ENCODE measurements at regions not wholly inside any gene's neighbourhood (a gene's known extent, or its start where the extent isn't known, plus 50 kb on each side); places are given as distances from the start of the nearest gene placed in this dataset.
"Not testable (repeated sequence)": the region's sequence is repeated elsewhere in the genome, so short reads cannot be mapped to it uniquely, and the experiment has no call there.

DNA sequence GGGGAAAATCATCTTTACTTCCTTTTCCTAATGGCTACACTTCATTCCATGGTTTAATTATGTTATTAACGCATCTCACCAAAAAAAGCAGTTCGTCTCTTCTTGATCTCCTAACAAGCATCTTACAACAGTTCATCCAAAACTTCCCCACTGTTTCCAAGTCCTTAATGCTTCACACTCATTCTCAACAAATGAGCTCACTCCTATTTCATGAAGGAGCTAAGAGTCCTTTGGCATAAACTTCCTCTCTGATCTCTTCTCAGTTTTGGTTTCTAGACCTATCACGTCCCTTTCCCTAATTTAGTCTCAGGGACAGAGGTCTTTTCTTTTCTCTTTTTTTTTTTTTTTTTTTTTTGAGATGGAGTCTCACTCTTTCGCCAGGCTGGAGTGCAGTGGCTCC, 205.9 kb upstream of the SLC39A10 start:
- DNase-seq, result no peak

DNA sequence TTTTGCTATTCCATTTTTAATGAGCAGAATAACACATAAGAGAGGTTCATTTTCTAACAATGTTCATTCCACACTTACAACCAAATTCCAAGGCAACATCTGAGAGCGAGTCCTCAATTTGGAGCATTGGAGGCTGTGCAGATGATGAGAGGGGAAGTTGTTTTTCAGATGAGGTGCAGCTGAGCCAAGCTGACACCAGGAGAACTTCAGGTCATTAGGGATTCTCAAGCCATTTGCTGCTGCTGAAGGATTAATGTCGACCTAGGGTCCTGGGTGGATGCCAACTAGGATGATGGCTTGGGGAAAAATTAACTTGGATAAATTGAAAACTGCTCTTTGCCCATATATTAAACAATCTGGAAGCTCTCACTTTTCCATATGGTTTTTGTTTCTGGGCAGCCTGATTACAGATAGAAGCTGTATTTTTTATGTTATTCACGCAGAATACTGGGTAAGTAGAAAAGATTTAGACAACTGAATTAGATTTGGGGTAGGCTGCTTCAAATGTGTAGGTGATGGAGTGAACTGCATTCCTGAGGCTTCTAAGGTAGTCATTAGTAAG, 206.4 kb upstream of the SLC39A10 start:
- no peak for DNase-seq

DNA sequence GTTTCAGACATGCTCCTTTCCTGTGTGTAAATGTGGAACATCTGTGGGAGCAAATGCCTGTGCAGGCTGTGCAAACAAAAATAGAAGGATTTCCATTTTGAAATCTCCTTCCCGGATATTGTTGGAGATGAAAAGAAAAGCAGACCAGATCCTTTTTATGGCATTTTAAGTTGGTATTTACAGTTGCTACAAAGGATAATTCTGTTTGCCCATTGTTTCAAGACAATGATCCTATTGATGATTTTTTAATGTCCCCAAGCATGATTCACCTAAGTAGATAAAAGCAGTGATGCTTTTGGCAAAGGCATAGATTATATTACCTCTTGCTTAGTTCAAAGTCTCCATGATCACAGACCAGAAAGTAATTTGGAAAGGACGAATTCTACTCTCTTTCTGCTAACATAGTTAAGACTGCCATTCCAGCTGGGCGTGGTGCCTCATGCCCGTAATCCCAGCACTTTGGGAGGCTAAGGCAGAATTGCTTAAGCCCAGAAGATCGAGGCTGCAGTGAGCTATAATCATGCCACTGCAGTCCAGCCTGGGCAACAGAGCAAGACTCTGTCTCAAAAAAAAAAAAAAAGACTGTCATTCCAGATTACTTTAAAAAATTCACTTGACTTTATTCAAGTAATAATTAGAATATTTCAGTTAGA, 209.6 kb upstream of the SLC39A10 start:
- no peak for DNase-seq

DNA sequence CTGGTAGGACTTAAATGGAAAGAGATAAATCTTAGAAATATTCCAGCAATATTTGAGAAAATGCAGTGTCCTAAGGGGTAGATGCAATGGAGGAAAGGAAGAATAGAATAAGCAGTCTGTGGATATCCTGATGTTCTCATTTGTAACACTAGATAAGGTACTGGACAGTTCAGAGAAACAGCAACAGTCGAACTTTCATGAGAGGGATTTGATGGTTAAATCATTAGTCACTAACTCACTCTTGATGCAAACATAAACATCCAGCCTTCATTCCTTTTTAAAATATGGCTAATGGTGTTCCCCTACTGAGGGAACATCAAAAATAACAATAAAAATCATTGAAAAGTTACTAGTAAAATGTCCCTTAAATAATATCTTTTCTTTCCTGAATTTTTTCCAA, 211.4 kb upstream of the SLC39A10 start:
- no peak for DNase-seq

DNA sequence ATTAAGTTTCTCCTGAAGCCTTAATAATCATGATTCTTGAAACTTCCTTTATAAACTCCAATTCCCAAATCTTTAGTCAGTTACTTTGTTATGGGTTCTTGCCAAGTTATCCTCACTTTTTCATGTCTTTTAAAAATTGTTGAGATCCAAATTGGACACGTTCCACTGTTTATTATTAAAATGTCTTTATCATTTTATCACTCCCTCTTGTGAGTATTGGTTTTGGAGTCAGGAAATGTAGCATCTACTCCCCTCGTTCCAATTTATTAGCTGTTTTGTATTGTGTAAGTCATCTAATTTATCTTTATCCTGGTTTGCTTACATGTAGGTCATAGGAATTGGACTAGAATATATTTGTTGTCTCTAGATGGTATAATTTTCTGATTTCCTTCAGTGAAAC, 213.1 kb upstream of the SLC39A10 start:
- DNase-seq, result no peak

DNA sequence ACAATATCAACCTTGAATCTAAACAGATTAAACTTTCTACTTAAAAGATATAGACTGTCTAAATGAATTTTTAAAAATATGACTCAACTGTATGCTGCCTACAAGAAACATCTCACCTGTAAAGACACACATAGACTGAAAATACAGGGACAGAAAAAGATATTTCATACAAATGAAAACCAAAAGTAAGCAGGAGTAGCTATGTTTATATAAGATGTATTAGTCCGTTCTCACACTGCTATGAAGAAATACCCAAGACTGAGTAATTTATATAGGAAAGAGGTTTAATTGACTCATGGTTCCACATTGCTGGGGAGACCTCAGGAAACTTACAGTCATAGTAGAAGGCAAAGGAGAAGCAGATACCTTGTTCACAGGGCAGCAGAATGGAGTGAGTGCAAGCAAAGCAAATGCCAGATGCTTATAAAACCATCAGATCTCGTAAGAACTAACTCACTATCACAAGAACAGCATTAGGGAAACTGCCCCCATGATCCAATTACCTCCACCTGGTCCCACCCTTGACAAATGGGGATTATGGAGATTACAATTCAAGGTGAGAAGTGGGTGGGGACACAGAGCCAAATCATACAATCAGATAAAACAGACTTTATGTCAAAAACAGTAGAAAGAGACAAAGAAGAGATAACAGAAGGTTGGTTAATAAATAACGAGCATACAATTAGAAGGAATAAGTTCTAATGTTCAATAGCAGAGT, 214.4 kb upstream of the SLC39A10 start:
- no peak for DNase-seq

DNA sequence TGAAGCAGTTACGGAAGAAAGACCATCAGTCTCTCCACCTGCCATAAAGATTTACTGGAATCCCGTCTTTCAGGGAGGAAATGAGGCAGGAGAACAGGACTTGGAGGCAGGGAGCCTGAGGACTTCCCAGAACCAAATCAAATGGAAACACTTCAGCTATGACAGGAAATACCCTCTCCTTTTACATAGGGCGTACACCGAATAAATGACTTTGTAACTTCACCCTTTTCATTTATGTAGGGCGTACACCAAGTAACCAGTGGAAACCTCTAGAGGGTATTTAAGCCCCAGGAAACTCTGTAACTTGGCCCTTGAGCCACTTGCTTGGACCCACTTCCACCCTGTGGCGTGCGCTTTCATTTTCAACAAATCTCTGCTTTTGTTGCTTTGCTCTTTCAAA, 218.3 kb upstream of the SLC39A10 start:
- no peak for DNase-seq

DNA sequence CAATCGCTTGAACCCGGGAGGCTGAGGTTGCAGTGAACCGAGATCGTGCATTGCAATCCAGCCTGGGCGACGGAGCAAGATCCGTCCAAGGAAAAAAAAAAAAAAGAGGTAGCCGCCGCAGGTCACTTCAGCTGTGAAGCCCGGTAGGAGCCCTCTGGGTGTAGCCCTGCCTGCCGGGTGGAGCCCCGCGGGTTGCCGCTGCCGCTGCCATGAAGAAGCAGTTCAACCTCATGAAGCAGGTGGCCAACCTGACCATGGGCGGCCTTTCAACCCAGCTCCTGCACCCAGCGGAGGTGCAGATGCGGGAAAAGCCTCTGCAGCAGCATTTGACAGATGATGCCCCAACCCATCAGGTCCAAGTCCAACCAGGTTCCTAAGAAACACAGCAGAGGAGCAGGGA, 219.5 kb upstream of the SLC39A10 start:
- no peak for DNase-seq

DNA sequence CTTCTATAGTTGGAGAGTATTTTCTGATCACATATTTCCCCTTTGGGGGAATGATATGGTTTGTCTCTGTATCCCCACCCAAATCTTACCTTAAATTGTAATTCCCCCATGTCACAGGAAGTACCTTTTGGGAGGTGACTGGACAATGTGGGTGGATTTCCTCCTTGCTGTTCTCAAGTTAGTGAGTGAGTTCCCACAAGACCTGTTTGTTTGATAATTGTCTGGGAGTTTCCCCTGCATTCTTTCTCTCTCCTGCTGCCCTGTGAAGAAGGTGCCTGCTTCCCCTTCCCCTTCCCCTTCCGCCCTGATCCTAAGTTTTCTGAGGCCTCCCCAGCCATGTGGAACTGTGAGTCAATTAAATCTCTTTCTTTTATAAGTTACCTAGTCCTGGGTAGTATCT, 222.7 kb upstream of the SLC39A10 start:
- no peak for DNase-seq

DNA sequence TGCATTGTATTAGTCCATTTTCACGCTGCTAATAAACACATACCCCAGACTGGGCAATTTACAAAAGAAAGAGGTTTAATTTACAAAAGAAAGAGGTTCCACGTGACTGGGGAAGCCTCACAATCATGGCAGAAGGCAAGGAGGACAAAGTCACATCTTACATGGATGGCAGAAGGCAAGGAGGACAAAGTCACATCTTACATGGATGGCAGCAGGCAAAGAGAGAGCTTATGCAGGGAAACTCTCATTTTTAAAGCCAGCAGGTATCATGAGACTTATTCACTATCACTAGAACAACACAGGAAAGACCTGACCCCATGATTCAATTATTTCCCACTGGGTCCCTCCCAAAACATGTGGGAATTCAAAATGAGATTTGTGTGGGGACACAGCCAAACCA, 223.3 kb upstream of the SLC39A10 start:
- not testable (repeated sequence) for DNase-seq

DNA sequence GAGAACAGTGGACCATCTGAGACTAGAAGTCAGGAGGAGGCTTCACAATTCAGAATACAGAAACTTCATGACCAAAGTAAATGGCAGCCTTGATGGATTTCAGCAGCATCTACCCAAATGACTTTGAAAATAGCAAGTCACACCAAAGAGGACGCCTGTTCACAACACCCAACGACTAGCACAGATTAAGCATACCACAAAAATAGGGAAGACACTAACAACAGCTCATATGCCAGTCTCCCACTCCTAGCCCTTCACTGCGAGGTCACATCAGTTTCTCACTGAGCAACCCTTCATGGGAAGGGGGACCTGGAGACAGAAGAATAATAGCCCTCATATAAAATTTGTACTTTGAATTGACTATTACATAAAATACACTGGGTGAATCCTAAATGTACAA, 228.4 kb upstream of the SLC39A10 start:
- DNase-seq, result no peak

DNA sequence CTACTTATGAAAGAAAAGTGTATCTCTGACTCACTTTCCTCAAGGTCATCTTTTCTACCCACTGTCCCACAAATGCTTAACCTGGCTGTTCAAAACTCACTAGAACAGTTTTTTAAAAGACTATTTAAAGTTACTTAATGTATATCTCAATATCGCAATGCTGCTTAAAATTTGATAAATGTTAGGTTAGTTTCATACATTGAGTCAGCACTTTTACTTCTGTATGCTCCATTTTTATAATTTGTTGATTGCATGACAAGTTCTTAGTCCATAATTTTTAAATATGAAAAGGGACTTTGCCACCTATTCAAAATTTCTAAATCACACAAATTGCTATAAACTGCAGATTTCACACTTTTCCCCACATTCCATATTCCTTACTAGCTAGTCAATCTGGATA, 231.7 kb upstream of the SLC39A10 start:
- no peak for DNase-seq

DNA sequence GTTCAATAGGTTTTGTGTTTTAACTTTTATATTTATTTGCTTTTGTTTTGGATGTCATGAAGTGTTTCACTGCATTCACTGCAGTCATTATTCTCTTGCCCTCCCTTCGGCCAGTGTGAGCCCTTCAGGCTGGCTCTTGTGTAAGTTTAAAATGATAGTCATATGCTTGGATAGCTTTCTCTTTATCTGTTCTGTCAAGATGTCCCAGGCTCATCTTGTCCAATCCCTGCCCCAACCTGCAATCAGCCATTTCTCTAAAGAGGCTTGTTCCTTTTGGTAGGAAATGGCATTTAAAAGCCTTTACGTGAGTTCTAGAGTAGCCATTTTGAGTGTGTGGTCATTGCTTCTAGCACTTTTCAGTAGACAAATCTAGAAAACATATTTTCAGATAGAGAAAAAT, 238.0 kb upstream of the SLC39A10 start:
- no peak for DNase-seq

DNA sequence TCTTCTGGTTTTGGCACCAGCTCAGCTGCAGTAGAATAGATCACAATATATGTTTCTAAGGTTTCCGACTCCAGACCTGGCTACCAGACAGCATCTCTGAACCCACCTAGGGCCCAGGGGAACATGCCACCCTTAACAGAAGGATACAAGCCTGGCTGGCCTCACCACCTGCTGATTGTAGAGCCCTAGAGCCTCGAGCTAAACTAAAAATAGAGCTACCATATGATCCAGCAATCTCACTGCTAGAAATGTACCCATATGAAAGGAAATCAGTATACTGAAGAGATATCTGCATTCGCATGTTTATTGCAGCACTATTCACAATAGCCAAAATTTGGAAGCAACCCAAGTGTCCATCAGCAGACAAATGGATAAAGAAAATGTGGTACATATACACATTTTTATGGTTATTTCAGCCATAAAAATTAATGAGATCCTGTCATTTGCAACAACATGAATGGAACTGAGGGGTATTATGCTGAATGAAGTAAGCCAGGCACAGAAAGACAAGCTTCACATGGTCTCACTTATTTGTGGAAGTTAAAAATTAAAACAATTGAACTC, 242.4 kb upstream of the SLC39A10 start:
- DNase-seq, result no peak

DNA sequence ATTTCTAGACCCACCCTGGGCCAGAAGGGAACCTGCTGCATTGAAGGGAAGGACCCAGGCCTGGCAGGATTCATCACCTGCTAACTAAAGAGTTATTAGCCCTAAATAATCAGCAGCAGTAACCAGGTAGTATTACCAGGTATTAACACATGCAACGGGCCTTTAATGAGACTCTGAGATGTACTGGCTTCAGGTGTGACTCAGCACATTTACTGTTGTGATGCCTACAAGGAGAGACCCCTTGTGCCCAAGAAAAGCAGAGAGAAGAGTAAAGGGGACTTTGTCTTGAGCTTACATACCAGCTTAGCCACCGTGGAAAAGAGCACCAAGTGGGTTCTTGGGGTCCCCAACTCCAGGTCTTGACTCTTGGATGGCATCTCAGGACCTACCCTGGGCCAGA, 243.1 kb upstream of the SLC39A10 start:
- no peak for DNase-seq

DNA sequence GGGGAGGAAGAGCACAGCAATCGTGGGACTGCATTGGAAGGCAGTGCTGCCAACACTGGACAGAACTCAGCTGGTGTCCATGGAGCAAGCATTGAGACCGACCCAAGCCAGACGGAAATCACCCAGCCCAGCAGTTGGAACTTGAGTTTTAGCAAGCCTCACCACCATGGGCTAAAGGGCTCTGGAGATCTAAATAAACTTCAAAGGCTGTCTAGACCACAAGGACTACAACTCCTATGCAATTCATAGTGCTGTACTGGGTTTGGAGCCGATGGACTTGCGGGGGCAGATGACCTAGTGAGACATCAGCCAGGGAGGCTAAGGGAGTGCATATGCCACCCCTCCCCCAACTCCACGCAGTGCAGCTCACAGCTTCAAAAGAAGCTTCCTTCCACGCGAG, 243.6 kb upstream of the SLC39A10 start:
- no peak for DNase-seq

DNA sequence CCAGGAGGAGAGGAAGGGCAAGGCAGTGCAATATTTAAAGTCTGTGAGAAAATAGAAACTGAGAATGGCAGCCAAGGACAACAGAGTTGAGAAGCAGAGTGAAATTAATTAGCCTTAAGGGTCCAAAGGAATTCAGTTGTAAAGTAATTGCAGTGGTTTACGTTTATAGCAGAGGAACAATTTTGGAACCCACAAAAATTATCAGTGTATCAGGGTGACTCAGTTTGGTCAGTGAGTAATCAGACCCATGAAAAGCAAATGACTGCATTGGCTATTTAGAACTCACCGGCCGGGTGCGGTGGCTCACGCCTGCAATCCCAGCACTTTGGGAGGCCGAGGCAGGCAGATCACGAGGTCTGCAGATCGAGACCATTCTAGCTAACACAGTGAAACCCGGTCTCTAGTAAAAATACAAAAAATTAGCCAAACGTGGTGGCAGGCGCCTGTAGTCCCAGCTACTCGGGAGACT, 245.8 kb upstream of the SLC39A10 start:
- DNase-seq, result no peak

DNA sequence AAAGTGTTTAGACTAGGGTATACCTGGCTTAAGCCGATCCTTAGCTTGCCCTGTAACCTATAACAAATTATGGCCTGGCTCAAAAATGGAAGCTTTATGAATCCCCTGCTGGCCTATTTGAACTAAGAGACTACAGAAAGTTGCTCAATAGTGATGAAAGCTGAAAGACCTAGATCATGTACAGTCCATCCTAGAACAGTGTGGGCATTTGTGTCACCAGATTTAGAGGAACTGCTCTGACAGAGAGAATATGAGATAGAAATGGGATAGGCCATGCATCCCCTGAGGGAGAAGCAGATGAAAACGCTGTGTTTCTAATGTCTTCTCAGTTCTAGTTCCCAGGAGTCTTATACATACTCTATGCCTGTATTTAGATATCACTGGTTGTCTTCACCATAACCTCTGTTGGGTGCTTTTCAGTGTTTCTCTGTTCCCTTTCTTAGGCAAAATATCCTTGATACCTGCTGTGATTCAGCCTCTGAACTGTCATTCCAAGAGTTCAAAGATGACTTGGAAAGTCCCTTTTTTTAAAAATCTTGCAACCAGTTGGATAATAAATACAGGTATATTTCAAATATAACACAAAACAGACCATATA, 246.9 kb upstream of the SLC39A10 start:
- no peak for DNase-seq

DNA sequence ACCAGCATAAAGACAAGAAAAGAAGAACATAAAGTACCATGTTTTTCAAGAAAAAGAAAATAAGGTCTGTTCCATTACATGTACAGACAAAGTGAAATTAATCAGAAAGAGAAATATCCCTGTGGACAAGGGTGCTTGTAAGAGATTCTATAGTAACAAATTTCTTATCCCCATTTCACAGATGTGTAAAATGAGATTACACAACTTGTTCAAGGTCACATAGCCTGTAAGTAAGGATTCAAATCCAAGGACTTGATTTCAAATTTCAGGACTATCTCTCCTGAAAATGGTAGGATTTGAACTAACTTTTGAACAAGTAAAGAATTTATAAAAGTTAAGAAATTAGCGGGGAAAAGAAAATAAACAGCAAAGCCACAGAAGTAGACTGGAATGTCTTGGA, 248.2 kb upstream of the SLC39A10 start:
- no peak for DNase-seq

DNA sequence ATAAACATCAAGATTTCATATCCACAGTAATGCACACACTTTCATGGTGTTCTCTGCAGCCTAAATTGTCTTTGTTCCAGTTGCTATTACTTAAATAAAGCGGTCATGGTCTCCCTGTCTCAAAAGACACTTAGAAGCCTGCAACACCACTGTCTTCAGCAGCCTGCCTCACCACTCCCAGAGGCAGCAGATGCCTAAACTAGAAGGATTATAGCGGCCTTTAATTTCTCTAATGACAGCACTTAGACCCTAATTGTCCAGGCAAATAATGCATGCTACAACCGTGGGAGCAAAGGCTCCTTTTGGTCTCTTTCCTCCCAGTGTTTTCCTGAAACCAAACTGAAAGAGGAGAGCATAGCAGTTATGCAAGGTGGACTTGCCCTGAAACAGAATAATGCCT, 248.8 kb upstream of the SLC39A10 start:
- no peak for DNase-seq

DNA sequence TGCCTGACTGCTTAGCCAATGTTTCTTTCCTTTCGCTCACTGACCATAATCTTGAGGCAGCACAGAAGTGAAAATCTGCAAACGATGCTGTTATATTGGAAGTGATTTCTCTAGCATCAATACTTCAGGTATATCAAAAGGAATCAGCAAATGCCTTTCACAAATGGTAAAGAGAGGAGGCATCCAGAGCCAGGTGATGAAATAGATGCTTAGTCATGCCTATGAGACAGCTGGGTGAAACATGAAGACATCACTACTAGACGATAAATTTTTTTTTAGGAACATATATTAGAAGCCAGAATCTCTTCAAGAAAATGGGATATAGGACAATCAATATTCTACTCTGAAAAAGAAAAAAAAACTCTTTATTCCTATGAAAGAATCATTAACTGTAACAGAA, 249.2 kb upstream of the SLC39A10 start:
- no peak for DNase-seq

DNA sequence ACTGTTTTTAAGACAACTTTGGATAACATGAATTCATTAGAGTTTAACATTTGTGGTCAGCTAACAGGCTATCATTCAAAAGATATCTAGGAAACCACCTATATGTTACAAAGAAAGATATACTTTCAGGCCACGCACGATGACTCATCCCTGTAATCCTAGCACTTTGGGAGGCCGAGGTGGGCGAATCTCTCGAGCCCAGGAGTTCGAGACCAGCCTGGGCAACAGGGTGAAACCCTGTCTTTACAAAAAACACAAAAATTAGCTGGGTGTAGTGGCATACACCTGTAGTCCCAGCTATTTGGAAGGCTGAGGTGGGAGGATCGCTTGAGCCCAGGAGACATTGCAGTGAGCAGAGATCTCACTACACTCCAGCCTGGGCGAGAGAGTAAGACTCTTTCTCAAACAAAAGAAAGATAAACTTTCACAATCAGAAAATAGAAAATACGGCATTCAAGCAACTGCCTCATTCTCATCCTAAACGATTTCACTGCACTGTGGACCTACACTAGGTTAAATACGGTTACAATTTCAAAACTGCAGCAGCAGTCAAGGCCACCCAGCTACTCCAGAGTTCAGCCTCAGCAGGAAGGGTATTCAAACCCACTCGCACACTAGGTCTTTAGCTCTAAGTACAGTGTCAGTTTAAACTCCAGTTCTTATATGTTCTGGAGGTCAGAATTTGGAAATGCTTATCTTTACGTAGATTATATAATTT, 250.0 kb upstream of the SLC39A10 start:
- DNase-seq, result no peak

DNA sequence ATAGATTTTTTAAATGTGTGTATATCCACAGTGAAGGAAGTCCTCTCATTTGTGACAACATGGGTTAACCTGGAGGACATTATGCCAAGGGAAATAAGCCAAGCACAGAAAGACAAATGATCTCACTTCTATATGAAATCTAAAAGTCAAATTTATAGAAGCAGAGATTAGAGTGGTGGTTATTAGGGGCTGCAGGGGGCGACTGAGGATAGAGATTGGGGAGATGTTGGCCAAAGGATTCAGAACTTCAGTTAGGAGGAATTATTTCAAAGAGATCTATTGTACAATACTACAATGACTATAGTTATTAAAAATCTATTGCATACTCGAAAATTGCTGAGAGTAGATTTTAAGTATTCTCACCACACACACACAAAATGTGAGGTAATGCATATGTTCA, 252.4 kb upstream of the SLC39A10 start:
- peak; percentile 8 for DNase-seq
